GM12878 (cell line): ENCODE measurements at regions not wholly inside any gene's neighbourhood (a gene's known extent, or its start where the extent isn't known, plus 50 kb on each side); places are given as distances from the start of the nearest gene placed in this dataset.

Experiments
- ATAC-seq: fragments of 200-7000 bp; cut with Tn5 transposase; 3 replicates; pipeline ENCODE4 v1.9.1; 2020; ENCODE audit warnings: mild to moderate bottlenecking, moderate library complexity
- BruUV-seq: library from RNA; stranded (reverse); fragments of 400-500 nt; replicated peaks from 2 replicates; lab custom pipeline; 2021; lab: Mats Ljungman, UMichigan
- CTCF ChIA-PET: fragments of 300-600 bp; sonication (Branson Sonifier 250); formaldehyde crosslinking; extraction: SDS; loops from one replicate; lab custom pipeline; 2021; ENCODE audit warnings: inconsistent platforms; lab: Yijun Ruan, JAX
- POLR2A ChIA-PET: fragments of 350-600 bp; formaldehyde crosslinking; extraction: SDS; loops from one replicate; lab custom pipeline; 2021; ENCODE audit warnings: inconsistent platforms; lab: Charles Lee
- RAD21 ChIA-PET: fragments of 300-600 bp; sonication (Branson Sonifier 250); formaldehyde crosslinking; loops from one replicate; lab custom pipeline; 2023; ENCODE audit warnings: antibody characterized with exemption; ENCODE audit not compliant: unreplicated experiment; lab: Charles Lee
- SMC1A ChIA-PET: fragments of 300-600 bp; sonication (Branson Sonifier 250); formaldehyde crosslinking; loops from one replicate; lab custom pipeline; 2023; ENCODE audit not compliant: unreplicated experiment, uncharacterized antibody; lab: Charles Lee
- DNase-seq: peaks from one replicate; pipeline ENCODE4 v3.0.0-alpha.2; 2011; ENCODE audit warnings: low read depth, low spot score
- FAIRE-seq: peaks from 3 replicates; lab custom pipeline; 2011; peaks lifted over from hg19 to GRCh38; lab: Jason Lieb, UNC
- H2AFZ ChIP-seq: 2 replicates; pipeline ENCODE4 v1.6.0; 2011; ENCODE audit warnings: low read depth, low read length, control low read depth; ENCODE audit not compliant: control insufficient read depth
- H3K27ac ChIP-seq: 2 replicates; pipeline ENCODE4 v1.5.1; 2011; ENCODE audit warnings: control low read depth; ENCODE audit not compliant: control insufficient read depth, insufficient read depth
- H3K27me3 ChIP-seq, 2 experiments: replicated peaks in 1 of 2; 2 replicates each; pipeline versions ENCODE4 v1.6.0 to v1.6.1; 2011; ENCODE audit warnings: low read length in 1 of 2; ENCODE audit not compliant: control insufficient read depth in 2 of 2, insufficient read depth in 2 of 2
- H3K36me3 ChIP-seq, 2 experiments: 2 replicates each; pipeline ENCODE4 v1.5.1; 2011; ENCODE audit warnings: low read length in 1 of 2; ENCODE audit not compliant: control insufficient read depth in 2 of 2, insufficient read depth in 2 of 2
- H3K4me1 ChIP-seq: 2 replicates; pipeline ENCODE4 v1.6.1; 2011; ENCODE audit warnings: mild to moderate bottlenecking, low read length, moderate library complexity, mixed read lengths; ENCODE audit not compliant: control insufficient read depth, insufficient read depth
- H3K4me2 ChIP-seq: 2 replicates; pipeline ENCODE4 v1.6.0; 2011; ENCODE audit warnings: control low read depth; ENCODE audit not compliant: control insufficient read depth, insufficient read depth
- H3K4me3 ChIP-seq: fragments of 200-600 bp; sonication (generic); 2 replicates; pipeline ENCODE4 v1.5.1; 2016
- H3K79me2 ChIP-seq: 2 replicates; pipeline ENCODE4 v1.6.0; 2011; ENCODE audit warnings: low read length; ENCODE audit not compliant: control insufficient read depth, insufficient read depth
- H3K9ac ChIP-seq: 2 replicates; pipeline ENCODE4 v1.8.0; 2011; ENCODE audit warnings: low read length, control low read depth, mixed read lengths; ENCODE audit not compliant: control insufficient read depth, insufficient read depth
- H3K9me3 ChIP-seq: replicated peaks from 3 replicates; pipeline ENCODE4 v1.5.1; 2011; ENCODE audit warnings: mild to moderate bottlenecking, low read length; ENCODE audit not compliant: control insufficient read depth, insufficient read depth
- H4K20me1 ChIP-seq: 2 replicates; pipeline ENCODE4 v1.6.0; 2011; ENCODE audit not compliant: control insufficient read depth, insufficient read depth
- FOXM1 ChIP-seq: IDR thresholded peaks from 2 replicates; pipeline ENCODE4 v1.6.1; 2012; ENCODE audit warnings: low read depth, mild to moderate bottlenecking, inconsistent platforms, low read length, moderate library complexity
- IKZF1 ChIP-seq: fragments of 450-650 bp; conservative IDR thresholded peaks from 2 replicates; pipeline ENCODE4 v1.6.1; 2017; ENCODE audit warnings: antibody characterized with exemption, mild to moderate bottlenecking
- MTA2 ChIP-seq: fragments of 450-650 bp; IDR thresholded peaks from 2 replicates; pipeline ENCODE4 v1.6.1; 2016; ENCODE audit warnings: low read depth, mild to moderate bottlenecking, moderate library complexity
- NR2C1 ChIP-seq: fragments of 450-650 bp; IDR thresholded peaks from 2 replicates; pipeline ENCODE4 v1.6.1; 2017; ENCODE audit warnings: antibody characterized with exemption, mild to moderate bottlenecking, moderate library complexity
- POLR2A ChIP-seq: IDR thresholded peaks from 2 replicates; pipeline ENCODE4 v1.6.1; 2011; ENCODE audit warnings: low read depth, mild to moderate bottlenecking, low read length
- POLR2AphosphoS5 ChIP-seq: IDR thresholded peaks from 2 replicates; pipeline ENCODE4 v1.6.1; 2011; ENCODE audit warnings: mild to moderate bottlenecking, low read length, inconsistent platforms
- RELA ChIP-seq: fragments of 450-650 bp; IDR thresholded peaks from 2 replicates; pipeline ENCODE4 v1.8.0; 2014; ENCODE audit warnings: borderline replicate concordance; ENCODE audit not compliant: partially characterized antibody
- SUPT20H ChIP-seq: IDR thresholded peaks from 2 replicates; pipeline ENCODE4 v1.6.1; 2011; ENCODE audit warnings: low read depth, mild to moderate bottlenecking, low read length, moderate library complexity, borderline replicate concordance; ENCODE audit not compliant: control insufficient read depth
- TCF12 ChIP-seq: IDR thresholded peaks from 2 replicates; pipeline ENCODE4 v1.6.1; 2011; ENCODE audit warnings: low read depth, mild to moderate bottlenecking, low read length
- WRNIP1 ChIP-seq: IDR thresholded peaks from 2 replicates; pipeline ENCODE4 v1.6.1; 2011; ENCODE audit warnings: low read depth, low read length, improper control_type of control experiment, borderline replicate concordance
- WGBS: methylation state at CpG from one replicate; pipeline ENCODE4 v1.1.6; 2016; ENCODE audit warnings: low lambda C conversion rate; ENCODE audit not compliant: insufficient replicate concordance, insufficient coverage; ENCODE audit errors: missing lambda C conversion rate; 5-methylcytosine and 5-hydroxymethylcytosine counted together
- in situ Hi-C: fragments of 300-500 bp; cut with MboI; formaldehyde crosslinking; loops from 9 replicates; pipeline ENCODE4 v1.14.3; 2018; ENCODE audit warnings: mixed read lengths
- intact Hi-C: fragments of 100-400 bp; cut with micrococcal nuclease; formaldehyde crosslinking; loops from one replicate; pipeline ENCODE4 v1.14.2; 2022; ENCODE audit not compliant: unreplicated experiment
- TF ChIP-seq, protein P1 (sequence below): fragments of 450-650 bp; conservative IDR thresholded peaks from 2 replicates; pipeline ENCODE4 v1.6.1; 2017; ENCODE audit warnings: mild to moderate bottlenecking, moderate library complexity
- TF ChIP-seq, protein P2 (sequence below): fragments of 450-650 bp; IDR thresholded peaks from 2 replicates; pipeline ENCODE4 v1.6.1; 2018; ENCODE audit warnings: borderline replicate concordance, mild to moderate bottlenecking; ENCODE audit not compliant: partially characterized antibody

DNA sequence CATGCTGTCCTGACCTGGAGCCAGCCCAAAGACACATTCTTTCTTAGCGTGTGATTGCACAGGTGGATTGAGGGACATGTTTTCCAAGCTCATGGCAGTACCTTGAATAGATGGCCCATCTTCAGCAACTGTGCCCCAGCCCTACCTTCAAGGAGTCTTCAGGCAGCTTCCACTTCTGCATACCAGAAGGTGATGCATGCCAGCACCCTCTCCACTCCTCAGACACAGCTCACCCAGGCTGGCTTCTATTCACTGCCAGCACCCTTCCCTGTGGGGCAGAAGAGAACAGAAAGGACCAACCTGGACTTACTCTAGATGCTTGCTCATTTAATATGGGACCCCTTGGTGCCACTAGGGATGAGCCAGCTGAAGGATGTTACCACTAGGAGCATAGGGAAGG, 466.4 kb upstream of the ISX start:
- no peak for DNase-seq
- TF ChIP-seq IKZF1: no peak
- no peak for TF ChIP-seq FOXM1
- Histone ChIP-seq H3K4me2 (no peak overlapping the region), H2AFZ (no peak overlapping the region), H3K79me2 (no peaks in the 10 kb centered on the region), H3K9me3 (no peaks in the 10 kb centered on the region), H3K36me3 (no peaks in the 10 kb centered on the region), H3K4me3 (no peak overlapping the region), H3K27me3 (no peaks in the 10 kb centered on the region), H3K4me1 (no peaks in the 10 kb centered on the region), H3K9ac (no peak overlapping the region), H3K27ac (no peak overlapping the region), H4K20me1 (no peaks in the 10 kb centered on the region)
- in situ Hi-C loops: no loop called here
- BruUV-seq: no TSS peak
- POLR2A ChIA-PET: no interaction called here
- WGBS: 28% methylated on average over 1 of the region's 1 CpG
- no peak for ATAC-seq
- RAD21 ChIA-PET: no interaction called here
- CTCF ChIA-PET: no interaction called here
- intact Hi-C loops: no loop called here
- FAIRE-seq: no peak
- SMC1A ChIA-PET: no interaction called here

DNA sequence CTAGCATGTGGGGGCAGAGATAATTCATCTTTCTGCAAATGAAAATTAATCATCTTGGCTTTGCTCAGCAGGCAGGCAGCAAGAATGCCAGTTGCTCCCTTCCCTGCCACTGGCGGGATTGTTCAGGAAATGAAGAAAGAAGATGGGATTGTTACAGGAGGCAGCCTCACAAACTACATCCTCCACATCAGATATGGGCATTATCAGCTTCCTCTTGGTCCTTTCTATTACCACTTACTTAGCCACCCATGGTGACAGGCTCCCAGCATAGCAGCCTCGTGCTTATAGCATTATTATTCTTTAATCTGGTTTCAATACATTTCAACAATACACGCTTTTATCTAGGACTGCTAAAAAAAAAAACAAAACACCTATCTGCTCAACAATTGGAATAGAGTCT, 461.6 kb upstream of the ISX start:
- ChIA-PET POLR2A (no interaction called here), CTCF (no interaction called here), RAD21 (no interaction called here), SMC1A (no interaction called here)
- H2AFZ ChIP-seq: no peak overlapping the region
- H3K79me2 ChIP-seq: no peaks in the 10 kb centered on the region
- no peak overlapping the region for H3K9ac ChIP-seq
- no peaks in the 10 kb centered on the region for H3K27me3 ChIP-seq
- no peak overlapping the region for H3K4me2 ChIP-seq
- no peaks in the 10 kb centered on the region for H4K20me1 ChIP-seq
- no TSS peak for BruUV-seq
- FAIRE-seq: no peak
- no peak overlapping the region for H3K27ac ChIP-seq
- no peak for ATAC-seq
- H3K4me3 ChIP-seq: no peak overlapping the region
- intact Hi-C loops (no loop called here), in situ Hi-C loops (loop anchor here (10.0 kb wide), 1 partner anchor 100 kb away; no protein-coding TSS in a partner anchor)
- H3K36me3 ChIP-seq: no peaks in the 10 kb centered on the region
- 16% methylated on average over 3 of the region's 3 CpGs for WGBS
- DNase-seq: no peak
- no peaks in the 10 kb centered on the region for H3K9me3 ChIP-seq
- no peaks in the 10 kb centered on the region for H3K4me1 ChIP-seq
- TF ChIP-seq POLR2AphosphoS5 (no peak), SUPT20H (no peak), WRNIP1 (no peak), RELA (no peak), POLR2A (no peak), TCF12 (no peak), MTA2 (no peak), NR2C1 (no peak)
- TF ChIP-seq, protein P1, sequence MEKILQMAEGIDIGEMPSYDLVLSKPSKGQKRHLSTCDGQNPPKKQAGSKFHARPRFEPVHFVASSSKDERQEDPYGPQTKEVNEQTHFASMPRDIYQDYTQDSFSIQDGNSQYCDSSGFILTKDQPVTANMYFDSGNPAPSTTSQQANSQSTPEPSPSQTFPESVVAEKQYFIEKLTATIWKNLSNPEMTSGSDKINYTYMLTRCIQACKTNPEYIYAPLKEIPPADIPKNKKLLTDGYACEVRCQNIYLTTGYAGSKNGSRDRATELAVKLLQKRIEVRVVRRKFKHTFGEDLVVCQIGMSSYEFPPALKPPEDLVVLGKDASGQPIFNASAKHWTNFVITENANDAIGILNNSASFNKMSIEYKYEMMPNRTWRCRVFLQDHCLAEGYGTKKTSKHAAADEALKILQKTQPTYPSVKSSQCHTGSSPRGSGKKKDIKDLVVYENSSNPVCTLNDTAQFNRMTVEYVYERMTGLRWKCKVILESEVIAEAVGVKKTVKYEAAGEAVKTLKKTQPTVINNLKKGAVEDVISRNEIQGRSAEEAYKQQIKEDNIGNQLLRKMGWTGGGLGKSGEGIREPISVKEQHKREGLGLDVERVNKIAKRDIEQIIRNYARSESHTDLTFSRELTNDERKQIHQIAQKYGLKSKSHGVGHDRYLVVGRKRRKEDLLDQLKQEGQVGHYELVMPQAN: no peak
- TF ChIP-seq, protein P2, sequence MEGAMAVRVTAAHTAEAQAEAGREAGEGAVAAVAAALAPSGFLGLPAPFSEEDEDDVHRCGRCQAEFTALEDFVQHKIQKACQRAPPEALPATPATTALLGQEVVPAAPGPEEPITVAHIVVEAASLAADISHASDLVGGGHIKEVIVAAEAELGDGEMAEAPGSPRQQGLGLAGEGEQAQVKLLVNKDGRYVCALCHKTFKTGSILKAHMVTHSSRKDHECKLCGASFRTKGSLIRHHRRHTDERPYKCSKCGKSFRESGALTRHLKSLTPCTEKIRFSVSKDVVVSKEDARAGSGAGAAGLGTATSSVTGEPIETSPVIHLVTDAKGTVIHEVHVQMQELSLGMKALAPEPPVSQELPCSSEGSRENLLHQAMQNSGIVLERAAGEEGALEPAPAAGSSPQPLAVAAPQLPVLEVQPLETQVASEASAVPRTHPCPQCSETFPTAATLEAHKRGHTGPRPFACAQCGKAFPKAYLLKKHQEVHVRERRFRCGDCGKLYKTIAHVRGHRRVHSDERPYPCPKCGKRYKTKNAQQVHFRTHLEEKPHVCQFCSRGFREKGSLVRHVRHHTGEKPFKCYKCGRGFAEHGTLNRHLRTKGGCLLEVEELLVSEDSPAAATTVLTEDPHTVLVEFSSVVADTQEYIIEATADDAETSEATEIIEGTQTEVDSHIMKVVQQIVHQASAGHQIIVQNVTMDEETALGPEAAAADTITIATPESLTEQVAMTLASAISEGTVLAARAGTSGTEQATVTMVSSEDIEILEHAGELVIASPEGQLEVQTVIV: no peak
